Gastrocnemius medialis (tissue), 4 donors: ENCODE measurements at regions not wholly inside any gene's neighbourhood (a gene's known extent, or its start where the extent isn't known, plus 50 kb on each side); places are given as distances from the start of the nearest gene placed in this dataset.

Experiments
- ATAC-seq, 2 donors: fragments of 150-250 bp; one replicate each; pipeline ENCODE4 v1.9.1; 2016
- DNase-seq, 2 donors: peaks; one replicate each; pipeline ENCODE4 v3.0.0-alpha.2; 2019
- H3K27ac ChIP-seq, 4 donors: fragments of 200-600 bp; sonication (generic); 1 replicate in 1 of 4; 2 replicates in 3 of 4; pipeline ENCODE4 v1.5.1; 2016 to 2018; ENCODE audit warnings: mild to moderate bottlenecking in 2 of 4, moderate library complexity in 1 of 4
- H3K27me3 ChIP-seq, 3 donors: fragments of 200-600 bp; sonication (generic) in 2 of 3; 1 replicate in 1 of 3; 2 replicates in 2 of 3; pipeline versions ENCODE4 v1.5.1 to v1.6.0; 2016 to 2019; ENCODE audit warnings: mild to moderate bottlenecking in 1 of 3, moderate library complexity in 1 of 3
- H3K36me3 ChIP-seq, 2 donors: fragments of 200-600 bp; sonication (generic) in 1 of 2; one replicate each; pipeline ENCODE4 v1.5.1; 2017 to 2018
- H3K4me1 ChIP-seq, 2 donors: fragments of 200-600 bp; sonication (generic) in 1 of 2; one replicate each; pipeline ENCODE4 v1.5.1; 2016 to 2017; ENCODE audit warnings: mild to moderate bottlenecking in 2 of 2
- H3K4me3 ChIP-seq, 4 donors: fragments of 200-600 bp; sonication (generic) in 3 of 4; 1 replicate in 1 of 4; 2 replicates in 3 of 4; pipeline ENCODE4 v1.5.1; 2016 to 2019; ENCODE audit warnings: mild to moderate bottlenecking in 2 of 4
- H3K9me3 ChIP-seq, 3 donors: fragments of 200-600 bp; sonication (generic) in 2 of 3; 1 replicate in 1 of 3; 2 replicates in 2 of 3; pipeline ENCODE4 v1.5.1; 2016 to 2019
- CTCF ChIP-seq, 5 experiments: fragments of 450-650 bp in 3 of 5; fragments of 200-600 bp in 2 of 5; sonication (generic) in 2 of 5; IDR thresholded peaks in 4 of 5; conservative IDR thresholded peaks in 1 of 5; 1 replicate in 4 of 5; 2 replicates in 1 of 5; pipeline ENCODE4 v1.5.1; 2016 to 2019; ENCODE audit warnings: antibody characterized with exemption in 5 of 5, mild to moderate bottlenecking in 3 of 5, moderate library complexity in 3 of 5
- POLR2A ChIP-seq, 2 donors: fragments of 450-650 bp; IDR thresholded peaks; one replicate each; pipeline ENCODE4 v1.6.1; 2017; ENCODE audit warnings: antibody characterized with exemption in 2 of 2, mild to moderate bottlenecking in 2 of 2, moderate library complexity in 2 of 2
- in situ Hi-C, 4 donors: fragments of 200-750 bp; cut with MboI; loops; one replicate each; pipeline versions ENCODE4 v1.15.0 to v1.8.0; 2017; ENCODE audit warnings: low sequenced_read_pairs in 4 of 4
- intact Hi-C: fragments of 100-400 bp; cut with DNase I; formaldehyde crosslinking; loops from one replicate; pipeline ENCODE4 v1.15.1; 2023; ENCODE audit warnings: low total_unique reads

GRCh38 chr1:170219163-170219562 is 73.4 kb downstream of the NTMT2 start:
- no peaks in the 10 kb centered on the region for H3K27me3 ChIP-seq
- TF ChIP-seq CTCF (IDR thresholded peaks at IDR 0.05 in 4 of 5, conservative IDR thresholded peaks at IDR 0.05 in 1 of 5) (no peak), POLR2A (IDR thresholded peaks at IDR 0.05) (no peak)
- in situ Hi-C loops = no loop called here
- no peak for DNase-seq
- H3K4me3 ChIP-seq = no peak overlapping the region
- intact Hi-C loops = no loop called here
- no peak for ATAC-seq
- H3K4me1 ChIP-seq = peaks cover 0 to 10% of the 10 kb centered on the region in 2 donors
- no peak overlapping the region for H3K27ac ChIP-seq
- H3K9me3 ChIP-seq = no peaks in the 10 kb centered on the region
- no peaks in the 10 kb centered on the region for H3K36me3 ChIP-seq

GRCh38 chr1:170221031-170221430 is 75.3 kb downstream of the NTMT2 start:
- intact Hi-C loops = no loop called here
- peak; percentile 47 to 57 for DNase-seq
- no peaks in the 10 kb centered on the region for H3K9me3 ChIP-seq
- H3K4me1 ChIP-seq = peaks cover 0 to 10% of the 10 kb centered on the region in 2 donors
- ATAC-seq = peak; percentile 85 to 87
- H3K27ac ChIP-seq = peak overlapping the region in 3 of 4 donors; percentile 7 to 28 (median 22)
- TF ChIP-seq POLR2A (IDR thresholded peaks at IDR 0.05) = no peak
- no peak for TF ChIP-seq CTCF (IDR thresholded peaks at IDR 0.05 in 4 of 5, conservative IDR thresholded peaks at IDR 0.05 in 1 of 5)
- in situ Hi-C loops = no loop called here
- no peak overlapping the region for H3K4me3 ChIP-seq
- no peaks in the 10 kb centered on the region for H3K27me3 ChIP-seq
- no peaks in the 10 kb centered on the region for H3K36me3 ChIP-seq

GRCh38 chr1:170221495-170221894 is 75.7 kb downstream of the NTMT2 start:
- no peak overlapping the region for H3K27ac ChIP-seq
- H3K36me3 ChIP-seq = no peaks in the 10 kb centered on the region
- ATAC-seq = no peak
- H3K9me3 ChIP-seq = no peaks in the 10 kb centered on the region
- intact Hi-C loops (no loop called here), in situ Hi-C loops (no loop called here)
- H3K4me1 ChIP-seq = peaks cover 0 to 10% of the 10 kb centered on the region in 2 donors
- TF ChIP-seq CTCF (IDR thresholded peaks at IDR 0.05 in 4 of 5, conservative IDR thresholded peaks at IDR 0.05 in 1 of 5) (no peak), POLR2A (IDR thresholded peaks at IDR 0.05) (no peak)
- DNase-seq = no peak
- H3K4me3 ChIP-seq = no peak overlapping the region
- H3K27me3 ChIP-seq = no peaks in the 10 kb centered on the region

GRCh38 chr1:170224469-170224868 is 78.7 kb downstream of the NTMT2 start:
- no peaks in the 10 kb centered on the region for H3K9me3 ChIP-seq
- no peak for ATAC-seq
- DNase-seq = no peak
- TF ChIP-seq POLR2A (IDR thresholded peaks at IDR 0.05) (no peak), CTCF (IDR thresholded peaks at IDR 0.05 in 4 of 5, conservative IDR thresholded peaks at IDR 0.05 in 1 of 5) (no peak)
- H3K27me3 ChIP-seq = no peaks in the 10 kb centered on the region
- H3K4me3 ChIP-seq = no peak overlapping the region
- no peaks in the 10 kb centered on the region for H3K36me3 ChIP-seq
- H3K4me1 ChIP-seq = peaks cover 0 to 10% of the 10 kb centered on the region in 2 donors
- in situ Hi-C loops (no loop called here), intact Hi-C loops (no loop called here)
- no peak overlapping the region for H3K27ac ChIP-seq
